HG02588 (cell line): ENCODE measurements at regions not wholly inside any gene's neighbourhood (a gene's known extent, or its start where the extent isn't known, plus 50 kb on each side); places are given as distances from the start of the nearest gene placed in this dataset.
A peak's percentile ranks its signal among the peaks of the same experiment; 100 is the strongest.

Experiments used
- ATAC-seq: cut with Tn5 transposase; IDR thresholded peaks from one replicate; pipeline ENCODE4 v1.9.1; 2021; ENCODE audit warnings: mild to moderate bottlenecking, moderate library complexity; ENCODE audit not compliant: unreplicated experiment

GRCh38 chr4:71151054-71151453, 157.6 kb downstream of the DCK start:
- ATAC-seq = no peak

- no peak for ATAC-seq
These were observed 163.2 kb downstream of the DCK start for GRCh38 chr4:71156616-71157015.

- no peak for ATAC-seq
These were observed 168.9 kb downstream of the DCK start for GRCh38 chr4:71162386-71162785.

GRCh38 chr4:71163317-71163716, 169.9 kb downstream of the DCK start:
- no peak for ATAC-seq

DNA sequence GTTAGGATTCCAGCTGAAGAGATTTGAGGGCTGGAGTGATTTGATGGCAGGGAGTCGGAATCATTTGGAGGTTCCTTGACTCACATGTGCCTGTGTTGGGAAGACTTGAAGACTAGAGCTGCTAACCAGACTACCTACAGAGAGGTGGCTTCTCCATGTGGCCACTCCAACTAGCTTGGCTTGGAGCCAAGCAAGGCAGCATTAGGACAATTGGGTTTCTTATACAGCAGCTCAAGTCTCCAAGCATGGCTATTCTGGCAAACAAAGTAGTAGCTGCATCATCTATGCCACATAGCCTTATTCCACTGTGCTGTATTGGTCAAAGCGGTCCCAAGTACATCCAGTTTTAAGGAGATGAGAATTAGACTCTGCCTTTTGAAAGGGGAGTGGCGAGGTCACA, 171.7 kb upstream of the SLC4A4 start:
- ATAC-seq = no peak

- ATAC-seq = no peak
These were observed 167.2 kb upstream of the SLC4A4 start for GRCh38 chr4:71171592-71171991.

DNA sequence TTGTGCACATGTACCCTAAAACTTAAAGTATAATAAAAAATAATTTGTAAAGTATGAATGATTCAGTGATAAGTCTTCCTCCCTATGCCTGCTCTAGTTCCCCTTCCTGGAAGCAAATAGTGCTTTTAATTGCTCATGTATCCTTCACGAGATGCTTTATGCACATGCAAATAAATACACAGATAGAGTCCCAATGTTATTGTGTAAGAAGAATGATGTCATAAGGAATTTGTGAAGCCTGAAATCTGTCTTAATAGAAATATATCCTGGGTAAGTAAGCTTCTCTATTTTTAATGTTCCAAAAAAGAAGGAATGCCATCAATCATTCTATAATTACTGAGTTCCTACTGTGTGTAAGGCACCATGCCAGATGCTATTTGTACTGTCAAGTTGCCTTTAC, 157.5 kb upstream of the SLC4A4 start:
- ATAC-seq = no peak

DNA sequence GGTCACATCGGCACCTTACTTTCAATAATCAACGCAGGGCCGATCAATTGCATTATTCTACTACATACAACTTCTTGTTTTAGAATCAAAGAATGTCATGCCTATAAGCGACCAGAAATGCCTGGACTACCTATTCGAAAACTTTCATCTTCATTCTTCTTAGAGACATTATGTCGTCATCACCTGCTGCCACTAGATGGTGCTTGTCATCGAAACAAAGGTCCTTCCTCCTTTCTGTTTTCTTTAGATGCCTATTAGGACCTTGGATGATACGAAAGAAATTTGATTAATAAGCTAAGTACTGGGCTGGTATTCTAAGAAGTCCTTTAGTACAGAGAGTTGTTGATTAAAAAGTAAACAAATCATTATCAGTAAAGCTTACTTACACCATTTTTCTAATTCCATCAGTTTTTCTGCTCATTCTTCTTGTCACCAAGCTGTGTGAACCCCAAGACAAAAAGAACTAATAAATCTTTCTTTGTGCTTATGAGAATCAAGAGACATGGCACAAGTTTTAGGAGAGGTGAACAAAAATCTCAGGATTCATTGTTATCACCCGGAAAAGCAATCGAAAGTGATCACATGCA, 154.5 kb upstream of the SLC4A4 start:
- ATAC-seq = peak; percentile 48

GRCh38 chr4:71185037-71185436, 153.8 kb upstream of the SLC4A4 start:
- ATAC-seq = no peak

DNA sequence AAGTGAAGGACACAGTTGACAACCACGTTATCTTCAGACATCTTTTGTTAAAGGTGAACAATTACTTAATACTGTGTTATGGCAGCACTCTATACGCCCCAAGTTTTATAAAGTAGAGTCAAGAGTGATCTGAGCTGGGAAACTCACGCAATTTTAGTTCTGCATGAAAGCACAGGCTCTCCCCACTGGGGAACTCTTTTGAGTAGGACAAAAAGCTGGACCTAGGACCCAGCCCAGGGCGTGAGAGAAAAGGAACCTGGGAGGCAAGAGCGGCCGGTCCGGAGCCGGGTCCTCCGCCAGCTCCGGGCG, 152.6 kb upstream of the SLC4A4 start:
- ATAC-seq = no peak

GRCh38 chr4:71186566-71187403, 152.0 kb upstream of the SLC4A4 start:
- ATAC-seq = no peak

GRCh38 chr4:71187404-71188155, 151.2 kb upstream of the SLC4A4 start:
- no peak for ATAC-seq

DNA sequence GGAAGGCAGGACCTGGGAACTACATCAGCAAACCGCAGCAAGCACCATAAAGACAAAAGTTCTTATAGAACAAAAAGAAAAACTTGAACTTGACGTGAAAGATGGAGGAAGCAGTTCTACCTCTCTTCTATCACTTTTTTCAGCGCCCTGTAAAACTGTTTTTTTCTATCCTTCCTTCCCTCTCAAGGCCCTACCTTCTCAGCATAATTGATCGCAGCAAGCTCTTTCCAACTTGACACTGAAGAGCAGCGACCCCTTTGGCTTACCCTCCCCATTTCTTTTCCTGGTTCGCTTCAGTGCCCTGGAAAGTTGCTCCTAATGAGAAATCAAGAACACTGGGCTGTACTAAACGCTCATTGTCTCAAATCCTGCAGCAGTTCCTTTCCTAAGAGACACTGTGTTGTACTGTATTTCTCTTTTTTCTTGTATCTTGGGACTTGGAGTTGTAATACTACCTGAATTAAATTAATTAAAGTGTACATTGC, 150.6 kb upstream of the SLC4A4 start:
- no peak for ATAC-seq

DNA sequence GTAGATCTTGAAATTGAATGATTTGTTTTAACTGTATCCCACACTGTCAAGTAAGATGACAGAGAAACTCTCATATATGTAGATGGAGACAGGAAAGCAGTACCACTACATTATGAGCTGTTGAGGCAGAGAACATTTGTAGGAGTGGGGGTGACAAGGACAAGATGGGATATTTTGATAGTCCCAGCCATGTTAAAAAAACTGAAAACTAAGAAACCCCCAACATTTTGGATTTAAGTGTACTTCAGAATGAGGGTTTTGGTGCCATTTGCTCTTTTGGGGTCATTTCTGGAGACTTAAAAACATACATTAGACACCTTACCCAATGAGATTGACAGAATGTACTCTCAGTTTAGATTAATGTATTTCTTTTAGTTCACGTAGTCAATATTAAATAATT, 149.9 kb upstream of the SLC4A4 start:
- ATAC-seq = no peak

DNA sequence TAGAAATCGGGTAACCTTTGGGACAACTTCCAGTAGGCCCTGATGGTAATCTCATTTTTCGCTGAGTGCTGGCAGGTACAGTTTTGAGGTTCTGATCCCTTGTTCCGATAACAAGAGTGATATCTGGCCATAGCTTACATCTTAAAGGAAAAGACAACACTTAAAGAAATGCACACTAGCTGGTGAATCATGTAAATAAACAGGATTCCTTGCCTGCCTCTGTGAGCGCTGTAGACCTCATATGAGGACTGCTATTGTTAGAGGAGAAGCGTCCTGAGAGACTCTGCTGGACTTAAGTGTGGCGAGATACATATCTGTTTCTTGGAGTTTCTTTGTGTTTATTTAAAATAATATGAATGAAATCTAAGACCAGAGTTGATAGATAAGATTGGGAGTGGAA, 149.3 kb upstream of the SLC4A4 start:
- no peak for ATAC-seq

- no peak for ATAC-seq
These were observed 144.4 kb upstream of the SLC4A4 start for GRCh38 chr4:71194454-71194853.

GRCh38 chr4:71195924-71196323, 142.9 kb upstream of the SLC4A4 start:
- ATAC-seq = no peak

GRCh38 chr4:71198958-71199357, 139.9 kb upstream of the SLC4A4 start:
- ATAC-seq = no peak

GRCh38 chr4:71201057-71201456, 137.8 kb upstream of the SLC4A4 start:
- ATAC-seq = no peak

DNA sequence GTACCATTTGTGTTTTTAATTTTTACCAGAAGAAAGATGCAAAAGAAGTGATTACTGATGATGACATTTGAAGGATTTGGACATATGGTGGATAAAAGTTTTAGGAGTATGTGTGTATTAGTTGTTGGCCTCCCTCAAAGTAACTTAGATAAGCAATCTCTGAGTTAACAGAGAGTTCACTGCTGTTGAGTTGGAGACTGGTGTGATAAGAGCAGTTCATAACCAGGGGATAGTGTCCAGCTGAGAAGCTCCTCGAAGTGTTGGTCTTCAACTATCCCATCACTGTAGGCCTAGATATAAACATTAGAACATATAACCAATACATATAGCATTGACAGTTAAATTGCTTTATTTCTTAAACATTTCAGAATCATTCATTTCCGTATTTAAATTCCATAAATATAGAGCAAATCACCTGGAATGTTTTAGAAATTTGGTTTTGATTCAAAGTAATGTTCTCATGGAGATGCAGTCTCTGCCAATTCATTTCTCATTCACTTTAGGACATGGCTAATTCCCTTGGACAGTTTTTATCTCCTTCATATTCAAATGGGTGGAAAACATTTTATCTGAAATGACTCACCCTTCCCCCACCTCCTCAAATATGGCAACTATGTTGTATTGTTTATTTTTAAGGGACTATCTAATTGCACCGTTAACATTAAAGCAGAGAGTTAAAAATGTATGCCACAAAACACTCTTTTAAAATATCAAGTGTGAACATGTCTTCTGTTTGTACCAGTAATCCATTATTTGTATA, 136.8 kb upstream of the SLC4A4 start:
- ATAC-seq = no peak

DNA sequence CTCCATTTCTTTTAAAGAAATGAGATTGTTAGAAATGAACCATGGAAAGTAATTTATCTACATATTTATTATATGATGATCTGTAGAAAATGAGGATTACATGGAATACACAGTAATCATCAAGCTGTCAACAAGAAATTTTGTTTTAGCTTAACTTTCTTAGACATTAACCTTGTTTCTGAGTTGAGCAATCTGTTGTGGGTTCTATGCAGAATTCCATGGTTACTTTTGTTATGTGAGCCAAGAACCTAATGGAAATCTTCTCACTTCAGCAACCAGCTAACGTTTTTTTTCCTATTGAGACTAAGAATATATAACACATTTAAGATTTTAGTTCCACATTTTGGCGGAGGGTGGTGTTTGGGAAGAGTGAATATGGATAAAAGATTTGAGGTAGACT, 136.1 kb upstream of the SLC4A4 start:
- ATAC-seq = no peak
